Dendritic cell treated with granulocyte-macrophage colony-stimulating factor and Interleukin-4, amounts not matched to agents 40 ng/mL and 50 ng/mL, for 4 days (primary cell): ENCODE measurements at regions not wholly inside any gene's neighbourhood (a gene's known extent, or its start where the extent isn't known, plus 50 kb on each side); places are given as distances from the start of the nearest gene placed in this dataset.

Experiments used
- H3K27ac Mint-ChIP-seq: one replicate; pipeline ENCODE4 v1.8.0; 2022; ENCODE audit warnings: mild to moderate bottlenecking, mixed read lengths
- H3K27me3 Mint-ChIP-seq: one replicate; pipeline ENCODE4 v1.8.0; 2022; ENCODE audit warnings: mild to moderate bottlenecking, mixed read lengths
- H3K36me3 Mint-ChIP-seq: one replicate; pipeline ENCODE4 v1.8.0; 2022; ENCODE audit warnings: low read depth, mixed read lengths
- H3K4me1 Mint-ChIP-seq: one replicate; pipeline ENCODE4 v1.8.0; 2022; ENCODE audit warnings: low read depth, mixed read lengths
- H3K4me3 Mint-ChIP-seq: one replicate; pipeline ENCODE4 v1.8.0; 2022; ENCODE audit warnings: mild to moderate bottlenecking, moderate library complexity, mixed read lengths
- H3K9me3 Mint-ChIP-seq: one replicate; pipeline ENCODE4 v1.8.0; 2022; ENCODE audit warnings: mixed read lengths
- intact Hi-C: fragments of 100-400 bp; cut with micrococcal nuclease; formaldehyde crosslinking; loops from one replicate; pipeline ENCODE4 v1.15.0; 2022

- no peaks in the 10 kb centered on the region for H3K27me3 Mint-ChIP-seq
- H3K36me3 Mint-ChIP-seq: no peaks in the 10 kb centered on the region
- intact Hi-C loops: no loop called here
- no peak overlapping the region for H3K4me3 Mint-ChIP-seq
- H3K9me3 Mint-ChIP-seq: no peaks in the 10 kb centered on the region
- no peak overlapping the region for H3K27ac Mint-ChIP-seq
- H3K4me1 Mint-ChIP-seq: no peaks in the 10 kb centered on the region
These were observed 155.7 kb upstream of the PAPPA start for GRCh38 chr9:115997923-115998322.

- H3K27me3 Mint-ChIP-seq: no peaks in the 10 kb centered on the region
- no peak overlapping the region for H3K27ac Mint-ChIP-seq
- no peaks in the 10 kb centered on the region for H3K9me3 Mint-ChIP-seq
- no peak overlapping the region for H3K4me3 Mint-ChIP-seq
- intact Hi-C loops: no loop called here
- no peaks in the 10 kb centered on the region for H3K36me3 Mint-ChIP-seq
- no peaks in the 10 kb centered on the region for H3K4me1 Mint-ChIP-seq
These were observed 154.9 kb upstream of the PAPPA start for GRCh38 chr9:115998666-115999065.

- H3K4me3 Mint-ChIP-seq: no peak overlapping the region
- no peaks in the 10 kb centered on the region for H3K9me3 Mint-ChIP-seq
These were observed 154.1 kb upstream of the PAPPA start for GRCh38 chr9:115999498-115999897.

GRCh38 chr9:116000748-116001329 is 152.8 kb upstream of the PAPPA start:
- no peak overlapping the region for H3K27ac Mint-ChIP-seq
- no peaks in the 10 kb centered on the region for H3K36me3 Mint-ChIP-seq
- H3K4me1 Mint-ChIP-seq: no peaks in the 10 kb centered on the region
- H3K9me3 Mint-ChIP-seq: no peaks in the 10 kb centered on the region
- intact Hi-C loops: no loop called here
- H3K4me3 Mint-ChIP-seq: no peak overlapping the region
- H3K27me3 Mint-ChIP-seq: no peaks in the 10 kb centered on the region

More at GRCh38 chr9:115999498-115999897, 154.1 kb upstream of the PAPPA start:
- H3K27ac Mint-ChIP-seq: no peak overlapping the region
- intact Hi-C loops: no loop called here
- no peaks in the 10 kb centered on the region for H3K36me3 Mint-ChIP-seq
- H3K4me1 Mint-ChIP-seq: no peaks in the 10 kb centered on the region
- no peaks in the 10 kb centered on the region for H3K27me3 Mint-ChIP-seq

- Mint-ChIP-seq H3K9me3 (no peaks in the 10 kb centered on the region), H3K27ac (no peak overlapping the region), H3K4me1 (no peaks in the 10 kb centered on the region), H3K36me3 (no peaks in the 10 kb centered on the region), H3K4me3 (no peak overlapping the region), H3K27me3 (no peaks in the 10 kb centered on the region)
- intact Hi-C loops: no loop called here
These were observed 151.4 kb upstream of the PAPPA start for GRCh38 chr9:116002181-116002580.

- intact Hi-C loops: no loop called here
- Mint-ChIP-seq H3K27me3 (no peaks in the 10 kb centered on the region), H3K4me3 (no peak overlapping the region), H3K27ac (no peak overlapping the region), H3K4me1 (no peaks in the 10 kb centered on the region), H3K36me3 (no peaks in the 10 kb centered on the region), H3K9me3 (no peaks in the 10 kb centered on the region)
These were observed 151.0 kb upstream of the PAPPA start for GRCh38 chr9:116002624-116003023.

- intact Hi-C loops: no loop called here
These were observed 150.2 kb upstream of the PAPPA start for GRCh38 chr9:116003397-116003796.

GRCh38 chr9:116005205-116005604 is 148.4 kb upstream of the PAPPA start:
- Mint-ChIP-seq H3K4me3 (no peak overlapping the region), H3K9me3 (peaks cover 2% of the 10 kb centered on the region), H3K27ac (no peak overlapping the region), H3K36me3 (no peaks in the 10 kb centered on the region), H3K27me3 (no peaks in the 10 kb centered on the region), H3K4me1 (no peaks in the 10 kb centered on the region)
- intact Hi-C loops: no loop called here

More at GRCh38 chr9:116003397-116003796, 150.2 kb upstream of the PAPPA start:
- Mint-ChIP-seq H3K9me3 (no peaks in the 10 kb centered on the region), H3K27ac (no peak overlapping the region), H3K4me1 (no peaks in the 10 kb centered on the region), H3K4me3 (no peak overlapping the region), H3K27me3 (no peaks in the 10 kb centered on the region), H3K36me3 (no peaks in the 10 kb centered on the region)

- Mint-ChIP-seq H3K36me3 (no peaks in the 10 kb centered on the region), H3K27me3 (no peaks in the 10 kb centered on the region), H3K27ac (no peak overlapping the region), H3K9me3 (peaks cover 27% of the 10 kb centered on the region), H3K4me3 (no peak overlapping the region), H3K4me1 (no peaks in the 10 kb centered on the region)
- intact Hi-C loops: no loop called here
These were observed 145.8 kb upstream of the PAPPA start for GRCh38 chr9:116007824-116008223.

- intact Hi-C loops: no loop called here
- Mint-ChIP-seq H3K9me3 (peaks cover 31% of the 10 kb centered on the region), H3K4me3 (no peak overlapping the region), H3K27ac (no peak overlapping the region), H3K4me1 (no peaks in the 10 kb centered on the region), H3K36me3 (no peaks in the 10 kb centered on the region), H3K27me3 (no peaks in the 10 kb centered on the region)
These were observed 145.3 kb upstream of the PAPPA start for GRCh38 chr9:116008278-116008677.

GRCh38 chr9:116009420-116009819 is 144.2 kb upstream of the PAPPA start:
- Mint-ChIP-seq H3K4me1 (no peaks in the 10 kb centered on the region), H3K36me3 (no peaks in the 10 kb centered on the region), H3K27me3 (no peaks in the 10 kb centered on the region), H3K9me3 (peaks cover 33% of the 10 kb centered on the region), H3K4me3 (no peak overlapping the region), H3K27ac (no peak overlapping the region)
- intact Hi-C loops: no loop called here

GRCh38 chr9:116015855-116016254 is 137.7 kb upstream of the PAPPA start:
- Mint-ChIP-seq H3K27me3 (no peaks in the 10 kb centered on the region), H3K4me3 (no peak overlapping the region), H3K4me1 (no peaks in the 10 kb centered on the region), H3K36me3 (no peaks in the 10 kb centered on the region), H3K27ac (no peak overlapping the region), H3K9me3 (peaks cover 47% of the 10 kb centered on the region)
- intact Hi-C loops: no loop called here

- H3K36me3 Mint-ChIP-seq: no peaks in the 10 kb centered on the region
- H3K4me1 Mint-ChIP-seq: no peaks in the 10 kb centered on the region
- no peak overlapping the region for H3K4me3 Mint-ChIP-seq
- H3K27ac Mint-ChIP-seq: no peak overlapping the region
- intact Hi-C loops: no loop called here
- no peaks in the 10 kb centered on the region for H3K27me3 Mint-ChIP-seq
- peaks cover 22% of the 10 kb centered on the region for H3K9me3 Mint-ChIP-seq
These were observed 133.4 kb upstream of the PAPPA start for GRCh38 chr9:116020146-116020545.

- intact Hi-C loops: no loop called here
- no peaks in the 10 kb centered on the region for H3K27me3 Mint-ChIP-seq
- no peak overlapping the region for H3K27ac Mint-ChIP-seq
- no peaks in the 10 kb centered on the region for H3K36me3 Mint-ChIP-seq
- peaks cover 22% of the 10 kb centered on the region for H3K9me3 Mint-ChIP-seq
- no peaks in the 10 kb centered on the region for H3K4me1 Mint-ChIP-seq
- H3K4me3 Mint-ChIP-seq: no peak overlapping the region
These were observed 132.8 kb upstream of the PAPPA start for GRCh38 chr9:116020801-116021200.

GRCh38 chr9:116027096-116027495 is 126.5 kb upstream of the PAPPA start:
- intact Hi-C loops: no loop called here
- Mint-ChIP-seq H3K4me3 (no peak overlapping the region), H3K27ac (no peak overlapping the region), H3K27me3 (no peaks in the 10 kb centered on the region), H3K36me3 (no peaks in the 10 kb centered on the region), H3K9me3 (peaks cover 30% of the 10 kb centered on the region), H3K4me1 (no peaks in the 10 kb centered on the region)
